Hepatocyte (in vitro differentiated cells): ENCODE measurements at regions not wholly inside any gene's neighbourhood (a gene's known extent, or its start where the extent isn't known, plus 50 kb on each side); places are given as distances from the start of the nearest gene placed in this dataset.

ENCODE experiments used
- EZH2phosphoT487 ChIP-seq: fragments of 200-600 bp; sonication (generic); IDR thresholded peaks from one replicate; pipeline ENCODE4 v1.6.1; 2018; ENCODE audit warnings: antibody characterized with exemption, mild to moderate bottlenecking, low read depth, moderate library complexity; ENCODE audit not compliant: unreplicated experiment, severe bottlenecking
- TF ChIP-seq, protein P1 (sequence below): fragments of 200-600 bp; sonication (generic); IDR thresholded peaks from 2 replicates; pipeline ENCODE4 v1.5.1; 2016; ENCODE audit warnings: antibody characterized with exemption, mild to moderate bottlenecking; ENCODE audit not compliant: poor library complexity

- no peak for TF ChIP-seq EZH2phosphoT487
- TF ChIP-seq, protein P1, sequence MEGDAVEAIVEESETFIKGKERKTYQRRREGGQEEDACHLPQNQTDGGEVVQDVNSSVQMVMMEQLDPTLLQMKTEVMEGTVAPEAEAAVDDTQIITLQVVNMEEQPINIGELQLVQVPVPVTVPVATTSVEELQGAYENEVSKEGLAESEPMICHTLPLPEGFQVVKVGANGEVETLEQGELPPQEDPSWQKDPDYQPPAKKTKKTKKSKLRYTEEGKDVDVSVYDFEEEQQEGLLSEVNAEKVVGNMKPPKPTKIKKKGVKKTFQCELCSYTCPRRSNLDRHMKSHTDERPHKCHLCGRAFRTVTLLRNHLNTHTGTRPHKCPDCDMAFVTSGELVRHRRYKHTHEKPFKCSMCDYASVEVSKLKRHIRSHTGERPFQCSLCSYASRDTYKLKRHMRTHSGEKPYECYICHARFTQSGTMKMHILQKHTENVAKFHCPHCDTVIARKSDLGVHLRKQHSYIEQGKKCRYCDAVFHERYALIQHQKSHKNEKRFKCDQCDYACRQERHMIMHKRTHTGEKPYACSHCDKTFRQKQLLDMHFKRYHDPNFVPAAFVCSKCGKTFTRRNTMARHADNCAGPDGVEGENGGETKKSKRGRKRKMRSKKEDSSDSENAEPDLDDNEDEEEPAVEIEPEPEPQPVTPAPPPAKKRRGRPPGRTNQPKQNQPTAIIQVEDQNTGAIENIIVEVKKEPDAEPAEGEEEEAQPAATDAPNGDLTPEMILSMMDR: no peak
Observed at GRCh38 chr4:23060776-23061175, 368.0 kb downstream of the GBA3 start.
